Middle frontal gyrus (tissue), 1 donor: ENCODE measurements at regions not wholly inside any gene's neighbourhood (a gene's known extent, or its start where the extent isn't known, plus 50 kb on each side); places are given as distances from the start of the nearest gene placed in this dataset.

Experiments used
- DNase-seq: peaks from one replicate; pipeline ENCODE4 v3.0.0-alpha.2; 2015; ENCODE audit warnings: low spot score; ENCODE audit errors: extremely low spot score

DNA sequence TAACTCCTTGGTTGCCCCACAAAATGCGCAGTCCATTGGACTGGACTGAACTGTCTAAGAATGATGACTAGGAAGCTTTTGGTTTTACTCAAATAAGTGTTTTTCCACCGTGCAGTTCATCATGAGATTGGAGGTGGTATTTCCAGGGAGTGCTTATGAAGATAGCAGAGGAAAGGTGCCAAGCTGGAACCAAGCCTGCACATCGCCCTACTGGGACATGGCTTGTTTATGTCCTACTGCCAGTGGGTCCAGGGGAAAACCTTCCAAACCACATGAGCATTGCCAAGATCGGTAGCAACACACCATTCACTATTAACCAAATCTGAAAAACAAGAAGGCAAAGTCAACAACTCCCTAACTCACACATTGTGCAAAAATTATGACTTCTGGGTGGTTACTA, 54.7 kb upstream of the DSCAM start:
- no peak for DNase-seq

GRCh38 chr21:40902299-40902698, 55.3 kb upstream of the DSCAM start:
- peak; percentile 6 for DNase-seq

GRCh38 chr21:40902993-40903392, 56.0 kb upstream of the DSCAM start:
- no peak for DNase-seq

DNA sequence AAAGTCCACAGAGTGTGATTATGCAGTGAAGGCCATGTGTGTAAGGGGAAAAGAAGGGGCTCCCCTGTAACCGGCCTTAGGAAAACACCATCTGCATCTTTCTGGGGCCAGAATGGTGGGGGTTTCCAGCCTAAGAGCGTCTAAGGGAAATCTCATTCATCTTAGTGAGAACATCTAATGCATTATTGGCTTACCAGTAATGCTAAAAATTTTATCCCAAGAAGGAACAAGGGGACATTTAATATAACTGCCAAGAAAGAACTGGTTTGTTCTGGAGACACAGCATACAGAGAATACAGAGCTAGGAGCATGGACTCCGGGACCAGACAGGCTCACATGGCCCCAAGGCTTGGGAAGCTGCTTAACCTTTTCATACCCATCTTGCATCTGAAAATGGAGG, 58.3 kb upstream of the DSCAM start:
- no peak for DNase-seq

DNA sequence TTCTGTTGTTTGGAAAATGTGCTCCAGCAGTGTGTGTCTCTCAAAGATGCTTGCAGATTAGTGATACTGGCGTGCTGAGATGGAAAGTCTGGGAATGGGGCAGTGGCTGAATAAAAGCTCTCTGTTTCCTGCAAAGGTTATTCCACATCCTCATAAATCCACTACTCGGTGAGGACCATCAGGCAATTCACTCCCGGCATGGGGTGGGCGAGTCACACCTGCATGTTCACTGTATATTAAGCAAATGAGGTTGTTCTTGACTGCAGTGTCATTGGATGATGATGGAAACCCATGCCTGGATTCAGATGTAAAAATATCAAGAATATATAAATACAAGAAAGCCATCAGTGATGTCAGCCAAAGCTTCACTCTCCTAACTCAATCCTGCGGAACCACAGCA, 65.4 kb upstream of the DSCAM start:
- no peak for DNase-seq

GRCh38 chr21:40915114-40915513, 68.2 kb upstream of the DSCAM start:
- no peak for DNase-seq

DNA sequence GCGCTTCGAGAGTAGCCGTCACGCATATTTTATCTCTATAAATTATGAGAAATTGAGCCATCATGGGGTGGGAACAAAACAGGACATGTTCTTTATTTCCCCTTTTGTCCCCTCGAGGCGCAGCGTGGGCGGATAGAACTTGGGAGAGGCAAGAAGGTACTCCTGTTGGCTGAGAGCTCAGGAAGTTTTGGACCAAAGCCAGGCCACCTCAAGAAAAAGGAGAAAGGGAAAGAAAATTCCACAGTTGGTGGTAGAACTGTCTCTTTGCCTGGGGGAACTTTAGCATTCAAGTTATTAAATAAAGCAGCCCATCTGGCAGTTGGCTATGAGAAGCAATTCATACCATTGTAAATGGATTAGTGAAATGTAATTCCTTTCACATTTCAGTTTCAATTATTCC, 76.4 kb upstream of the DSCAM start:
- no peak for DNase-seq

DNA sequence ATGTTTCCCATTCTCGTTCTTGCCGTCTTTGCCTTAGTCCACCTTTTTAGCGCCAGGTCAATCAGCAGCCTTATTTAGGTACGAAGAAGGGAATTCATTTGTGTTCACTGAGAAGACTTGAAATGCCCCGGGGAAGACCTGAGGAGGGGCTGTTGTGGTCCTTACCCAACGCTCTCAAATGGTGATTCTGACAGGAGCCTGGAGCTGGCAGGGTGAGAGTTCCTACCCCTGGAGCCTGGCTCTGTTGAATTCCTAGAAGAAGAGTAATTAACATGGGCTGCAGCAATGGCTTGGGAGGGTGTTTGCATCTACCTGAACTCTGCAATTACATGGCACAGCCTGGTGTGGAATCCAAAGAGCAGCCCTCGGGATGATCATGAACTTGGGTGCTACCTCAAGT, 76.9 kb upstream of the DSCAM start:
- no peak for DNase-seq

GRCh38 chr21:40924641-40925040, 77.7 kb upstream of the DSCAM start:
- no peak for DNase-seq

DNA sequence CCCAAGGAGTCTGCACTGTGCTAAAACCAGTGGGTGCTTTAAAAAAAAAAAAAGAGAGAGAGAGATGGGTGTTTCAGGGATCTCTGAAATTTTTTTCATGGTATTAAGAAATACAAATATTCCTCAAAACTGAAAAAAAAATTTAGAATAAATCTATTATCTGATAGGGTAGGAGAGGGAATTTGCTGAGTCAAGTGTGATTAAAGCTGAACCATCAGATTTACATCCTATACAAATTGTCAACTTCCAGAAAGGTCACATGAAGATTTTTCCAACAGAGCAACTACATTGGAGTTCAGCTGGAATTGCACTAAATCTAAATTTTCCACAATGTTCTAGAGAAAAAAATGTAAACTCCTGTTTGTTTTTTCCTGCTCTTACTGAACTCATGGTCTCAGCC, 79.3 kb upstream of the DSCAM start:
- DNase-seq, result no peak

DNA sequence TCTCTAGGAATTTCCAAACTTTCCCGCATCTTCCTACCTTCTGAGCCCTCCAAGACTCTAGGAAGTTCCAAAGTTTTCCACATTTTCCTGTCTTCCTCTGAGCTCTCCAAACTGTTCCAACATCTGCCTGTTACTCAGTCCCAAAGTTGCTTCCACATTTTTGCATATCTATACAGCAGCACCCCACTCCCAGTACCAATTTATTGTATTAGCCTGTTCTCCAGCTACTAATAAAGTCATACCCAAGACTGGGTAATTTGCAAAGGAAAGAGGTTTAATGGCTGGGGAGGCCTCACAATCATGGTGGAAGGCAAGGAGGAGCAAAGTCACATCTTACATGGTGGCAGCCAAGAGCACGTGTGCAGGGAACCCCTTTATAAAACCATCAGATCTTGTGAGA, 82.9 kb upstream of the DSCAM start:
- no peak for DNase-seq

DNA sequence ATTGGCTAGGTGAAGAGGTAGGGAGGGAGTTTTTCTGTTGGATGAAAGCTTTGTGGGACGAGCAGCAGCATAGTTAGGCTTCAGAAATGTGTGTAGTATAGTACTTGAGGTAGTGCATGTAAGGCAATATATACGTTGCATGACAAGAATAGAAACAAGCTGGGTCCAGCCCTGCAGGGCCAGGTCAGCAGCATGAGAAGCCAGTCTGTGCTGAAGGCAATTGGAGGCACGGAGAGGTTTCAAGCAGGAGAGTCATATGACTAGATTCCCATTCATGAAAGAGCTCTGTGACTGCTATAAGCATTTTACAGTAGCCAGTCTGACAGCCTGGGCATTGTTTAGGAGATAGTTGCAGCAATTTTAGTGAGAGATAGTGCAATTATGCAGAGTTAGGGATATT, 84.2 kb upstream of the DSCAM start:
- no peak for DNase-seq

DNA sequence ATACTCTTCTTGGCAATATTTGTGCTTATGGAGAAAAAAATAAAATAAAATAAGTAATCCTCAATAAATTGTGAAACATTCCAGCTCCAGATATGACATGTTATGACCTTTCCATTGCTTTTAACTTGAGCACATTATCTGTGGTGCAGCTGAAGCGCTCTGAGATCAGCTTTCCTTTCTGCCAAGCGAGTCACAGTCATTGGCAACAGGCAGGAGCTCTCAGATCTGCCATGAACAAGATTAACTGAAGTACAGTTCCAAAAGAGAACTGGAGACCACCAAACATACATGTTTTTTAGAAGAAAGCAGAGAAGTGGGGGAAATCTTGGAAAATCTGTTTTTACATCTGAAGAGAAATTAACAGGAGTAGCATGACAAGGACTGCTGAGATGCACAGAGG, 89.2 kb upstream of the DSCAM start:
- DNase-seq, result no peak

DNA sequence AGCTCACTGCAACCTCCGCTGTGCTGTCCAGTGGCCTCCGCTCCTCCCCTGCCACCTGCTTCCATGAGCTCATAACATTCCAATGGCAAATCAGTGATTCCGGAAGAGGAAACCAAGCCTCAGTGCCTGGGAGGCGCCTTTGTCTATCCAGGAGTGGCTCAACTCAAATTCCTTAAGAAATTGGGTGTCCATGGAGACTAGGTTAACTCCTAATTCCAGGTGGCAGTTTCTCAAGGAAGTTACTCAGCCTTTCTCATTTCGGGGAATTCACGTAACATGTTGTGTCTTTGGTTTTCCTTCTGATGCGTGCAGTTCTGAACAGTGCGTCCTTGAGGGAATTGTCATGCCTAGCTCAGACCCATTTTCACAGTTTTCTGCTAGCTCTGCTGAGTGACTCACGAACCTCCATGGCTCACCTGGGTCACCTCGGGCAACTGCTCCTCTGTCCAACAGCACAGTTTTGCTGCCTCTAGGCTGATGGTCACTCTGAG, 89.9 kb upstream of the DSCAM start:
- no peak for DNase-seq

DNA sequence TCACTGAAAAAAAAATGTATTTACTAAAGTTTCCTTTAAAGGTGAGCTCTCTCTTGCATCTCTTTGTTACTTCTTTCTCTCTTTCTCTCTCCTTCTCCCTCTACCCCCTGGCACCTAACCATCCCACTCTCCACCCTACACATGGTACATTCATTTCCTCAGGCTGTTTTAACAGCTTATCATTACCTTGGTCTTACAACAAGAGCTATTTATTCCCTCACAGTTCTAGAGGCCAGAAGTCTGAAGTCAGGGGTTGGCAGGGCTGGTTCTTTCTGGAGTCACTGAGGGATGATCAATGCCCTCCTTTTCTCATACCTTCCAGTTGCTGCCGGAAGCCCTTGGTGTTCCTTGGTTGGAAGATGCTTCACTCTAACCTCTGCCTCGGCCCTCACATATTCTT, 91.1 kb upstream of the DSCAM start:
- DNase-seq, result no peak

GRCh38 chr21:40938611-40939010, 91.7 kb upstream of the DSCAM start:
- no peak for DNase-seq

DNA sequence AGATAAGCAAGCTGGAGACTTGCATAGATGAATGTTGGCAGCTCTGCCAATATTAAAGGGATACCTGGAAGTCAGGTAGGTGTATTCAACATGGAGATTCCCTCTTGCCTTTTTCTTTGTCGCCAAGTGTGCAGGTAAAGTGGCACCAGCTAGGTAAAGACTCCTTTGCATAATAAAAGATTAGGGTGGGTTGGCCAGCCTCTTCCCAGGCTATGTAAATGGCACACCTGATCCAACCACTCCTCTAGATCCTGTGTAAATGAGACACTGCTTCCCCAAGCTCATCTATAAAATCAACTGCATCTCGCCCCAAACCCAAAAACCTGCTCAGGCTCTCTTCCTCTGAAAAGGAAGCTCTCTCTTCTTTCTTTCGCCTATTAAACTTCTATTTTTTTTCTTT, 100.8 kb upstream of the DSCAM start:
- no peak for DNase-seq

DNA sequence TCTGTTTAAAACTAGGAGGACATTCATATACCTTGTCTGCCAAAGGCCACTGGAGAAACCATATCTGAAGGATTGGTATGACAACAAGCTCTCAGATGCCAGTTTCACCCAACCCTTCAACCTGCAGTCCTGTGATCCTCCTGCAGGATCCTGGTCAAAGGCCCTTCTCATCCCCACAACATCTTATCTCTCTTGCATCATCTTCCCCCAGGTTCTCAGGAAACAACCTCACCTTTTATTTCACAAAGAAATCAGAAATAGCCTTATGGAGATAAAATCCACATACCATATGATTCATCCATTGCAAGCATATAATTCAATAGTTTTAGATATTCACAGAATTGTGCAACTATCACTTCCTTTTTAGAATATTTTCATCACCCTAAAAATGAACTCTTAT, 104.0 kb upstream of the DSCAM start:
- no peak for DNase-seq

DNA sequence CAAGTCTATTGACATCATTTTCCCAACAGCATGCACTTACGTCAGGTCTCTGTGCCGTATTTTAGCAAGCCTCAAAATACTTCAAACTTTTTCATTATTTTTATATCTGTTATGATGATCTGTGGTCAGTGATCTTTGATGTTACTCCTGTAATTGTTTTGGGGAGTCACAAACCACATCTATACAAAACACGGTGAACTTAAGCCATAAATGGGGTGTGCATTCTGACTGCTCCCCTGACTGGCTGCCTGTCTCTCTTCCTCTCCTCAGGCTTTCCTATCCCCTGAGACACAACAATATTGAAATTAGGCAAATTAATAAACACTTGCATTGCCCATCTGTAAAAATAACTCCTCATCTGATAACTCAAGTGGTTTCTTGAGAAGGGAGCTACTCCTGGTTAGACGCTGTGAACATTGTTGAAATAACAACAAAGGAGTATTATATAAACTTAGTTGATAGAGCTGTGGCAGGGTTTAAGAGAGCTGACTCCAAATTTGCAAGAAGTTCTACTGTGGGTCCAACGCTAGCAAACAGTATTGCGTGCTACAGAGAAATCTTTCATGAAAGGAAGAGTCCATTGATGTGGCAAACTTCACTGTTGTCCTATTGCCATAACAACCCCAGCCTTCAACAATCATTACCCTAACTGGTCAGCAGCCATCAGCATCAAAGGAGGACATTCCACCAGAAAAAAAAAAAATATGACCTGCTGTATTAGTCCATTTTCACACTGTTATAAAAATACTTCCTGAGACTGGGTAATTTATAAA, 105.8 kb upstream of the DSCAM start:
- no peak for DNase-seq

DNA sequence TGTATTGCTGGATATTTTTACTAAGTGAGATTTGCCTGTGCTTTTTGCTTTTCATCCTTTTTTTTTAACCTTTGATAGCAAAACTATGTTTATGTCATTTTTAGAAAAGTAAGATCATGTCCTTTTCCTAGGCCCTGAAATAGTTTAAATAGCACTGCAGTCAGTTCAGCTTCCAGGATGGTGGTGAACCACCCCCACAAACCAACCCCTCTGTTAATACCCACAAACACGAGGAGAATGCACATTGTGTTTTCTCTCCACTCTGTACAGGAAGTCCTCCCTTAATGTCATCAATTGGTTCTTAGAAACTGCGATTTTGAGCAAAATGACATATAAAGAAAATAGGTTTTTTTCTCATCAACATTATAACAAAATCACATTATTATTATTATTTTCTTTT, 117.7 kb upstream of the DSCAM start:
- DNase-seq, result no peak

- no peak for DNase-seq
Measured at GRCh38 chr21:40967771-40968170, 120.8 kb upstream of the DSCAM start.

- no peak for DNase-seq
Measured at GRCh38 chr21:40972151-40972550, 125.2 kb upstream of the DSCAM start.

GRCh38 chr21:40976198-40977109, 129.5 kb upstream of the DSCAM start:
- DNase-seq, result no peak
